GM18868 (cell line): ENCODE measurements at regions not wholly inside any gene's neighbourhood (a gene's known extent, or its start where the extent isn't known, plus 50 kb on each side); places are given as distances from the start of the nearest gene placed in this dataset.

ENCODE experiments used
- ATAC-seq: cut with Tn5 transposase; IDR thresholded peaks from one replicate; pipeline ENCODE4 v1.9.1; 2021; ENCODE audit warnings: mild to moderate bottlenecking, moderate library complexity; ENCODE audit not compliant: unreplicated experiment

GRCh38 chr1:112196731-112197130, 199.3 kb upstream of the CTTNBP2NL start:
- no peak for ATAC-seq

- no peak for ATAC-seq
These were observed 186.5 kb upstream of the CTTNBP2NL start for GRCh38 chr1:112209493-112209892.

DNA sequence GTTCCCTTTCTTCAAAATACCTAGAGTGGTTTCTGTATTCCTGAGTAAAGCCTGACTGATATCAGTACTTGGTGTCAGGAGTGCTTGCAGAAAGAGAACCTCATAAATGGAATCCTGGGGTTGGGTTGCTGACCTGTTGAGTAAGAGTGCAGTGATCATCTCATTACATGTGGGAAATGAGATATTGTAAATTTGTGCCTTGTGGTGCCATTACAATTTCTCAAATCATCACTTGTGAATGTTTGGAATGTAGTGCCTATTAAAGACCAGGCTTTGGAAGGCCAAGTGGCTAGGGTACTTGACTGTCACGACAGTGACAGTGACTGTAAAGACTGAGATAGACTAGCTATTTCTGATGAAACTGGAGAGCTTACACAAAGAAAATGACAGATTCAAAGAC, 176.7 kb upstream of the CTTNBP2NL start:
- no peak for ATAC-seq

- no peak for ATAC-seq
These were observed 165.8 kb upstream of the CTTNBP2NL start for GRCh38 chr1:112230232-112230631.

- no peak for ATAC-seq
These were observed 164.7 kb upstream of the CTTNBP2NL start for GRCh38 chr1:112231331-112231730.

DNA sequence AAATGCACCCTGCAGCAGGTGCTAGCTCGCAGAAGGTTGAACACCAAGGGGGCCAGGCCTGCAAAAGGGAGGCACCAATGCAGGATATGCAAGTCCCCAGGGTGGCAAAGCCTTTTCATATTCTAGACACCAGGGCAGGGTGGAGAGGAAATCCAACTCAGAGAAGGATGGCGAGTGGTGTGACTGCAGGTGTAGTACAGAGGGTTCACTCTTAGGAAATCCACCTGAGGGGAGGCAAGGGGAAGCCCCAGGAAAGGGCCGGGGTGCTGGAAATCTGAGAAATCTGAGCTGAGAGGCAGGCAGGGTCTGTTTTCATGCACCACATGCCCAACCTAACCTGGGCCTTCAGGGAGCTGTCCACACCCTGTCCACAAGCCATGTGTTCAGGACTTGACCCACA, 163.2 kb upstream of the CTTNBP2NL start:
- ATAC-seq: no peak

DNA sequence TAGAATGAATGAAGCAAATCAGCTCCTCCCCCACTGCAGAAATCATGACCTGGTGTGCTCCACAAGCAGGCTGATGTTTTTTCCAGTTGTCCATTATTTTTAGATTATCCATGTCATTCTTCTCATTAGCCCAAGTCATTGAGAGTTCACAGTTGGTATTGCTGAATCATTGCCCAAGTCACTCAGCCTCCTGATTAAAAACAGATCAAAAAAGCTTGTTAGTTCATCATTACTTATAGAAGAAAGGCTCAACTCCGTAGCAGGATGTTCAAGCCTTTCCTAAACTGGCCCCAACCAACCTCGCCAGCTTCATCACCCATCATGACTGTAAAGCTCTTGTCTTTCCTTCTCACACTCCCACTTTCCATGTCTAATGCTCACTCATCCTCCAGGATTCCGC, 161.3 kb upstream of the CTTNBP2NL start:
- ATAC-seq: no peak

DNA sequence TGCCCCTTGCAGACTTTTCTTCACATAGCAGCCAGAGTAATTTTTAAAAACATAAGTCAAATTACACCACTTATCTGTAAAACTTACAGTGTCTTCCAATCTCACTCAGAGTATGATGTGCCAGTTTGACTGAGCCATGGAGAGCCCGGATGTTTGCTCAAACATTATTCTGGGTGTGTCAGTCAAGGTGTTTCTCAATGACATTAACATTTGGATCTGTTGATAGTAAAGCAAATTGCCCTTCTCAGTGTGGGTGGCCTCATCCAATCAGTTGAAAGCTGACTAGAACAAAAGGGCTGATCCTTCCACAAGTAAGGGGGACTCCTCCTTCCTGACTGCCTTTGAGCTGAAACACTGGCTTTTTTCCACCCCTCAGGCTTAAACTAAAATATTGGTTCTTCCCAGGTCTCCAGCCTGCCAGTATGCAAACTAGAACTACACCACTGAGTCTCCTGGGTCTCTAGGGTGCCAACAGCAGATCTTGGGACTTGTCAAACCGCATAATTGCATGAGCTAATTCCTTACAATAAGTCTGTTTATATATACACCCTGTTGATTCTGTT, 157.9 kb upstream of the CTTNBP2NL start:
- no peak for ATAC-seq

DNA sequence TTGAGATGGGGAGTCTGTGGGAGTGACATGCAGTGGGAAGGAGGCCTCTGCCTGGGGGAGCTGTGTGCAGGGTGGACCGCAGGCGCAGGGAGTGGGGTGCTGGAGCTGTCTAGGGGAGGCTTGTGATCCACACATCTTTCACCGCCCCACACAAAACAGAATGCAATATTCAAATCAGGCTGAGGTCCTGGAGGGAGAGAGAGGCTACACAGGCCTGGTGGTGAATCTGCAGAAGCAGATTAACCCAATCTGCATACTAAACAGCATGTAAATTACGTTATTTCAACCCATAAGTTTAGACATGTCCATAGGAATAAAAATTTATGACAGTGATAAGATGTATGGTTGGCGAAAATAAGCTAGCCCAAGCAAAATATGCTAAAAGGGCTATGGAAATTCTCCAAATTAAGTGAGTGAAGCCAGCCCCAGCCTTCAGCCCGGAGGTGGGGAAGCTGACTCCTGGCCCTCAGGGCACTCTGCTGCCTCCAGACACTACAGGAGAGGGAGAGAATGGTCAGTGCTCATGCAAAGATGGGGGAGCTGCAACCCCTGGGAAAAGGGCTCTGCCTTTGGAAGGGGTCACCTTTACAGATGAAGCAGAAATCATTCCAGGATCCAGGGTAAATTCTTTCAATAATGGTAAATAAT, 156.2 kb upstream of the CTTNBP2NL start:
- ATAC-seq: no peak

- no peak for ATAC-seq
These were observed 153.5 kb upstream of the CTTNBP2NL start for GRCh38 chr1:112242470-112242869.

DNA sequence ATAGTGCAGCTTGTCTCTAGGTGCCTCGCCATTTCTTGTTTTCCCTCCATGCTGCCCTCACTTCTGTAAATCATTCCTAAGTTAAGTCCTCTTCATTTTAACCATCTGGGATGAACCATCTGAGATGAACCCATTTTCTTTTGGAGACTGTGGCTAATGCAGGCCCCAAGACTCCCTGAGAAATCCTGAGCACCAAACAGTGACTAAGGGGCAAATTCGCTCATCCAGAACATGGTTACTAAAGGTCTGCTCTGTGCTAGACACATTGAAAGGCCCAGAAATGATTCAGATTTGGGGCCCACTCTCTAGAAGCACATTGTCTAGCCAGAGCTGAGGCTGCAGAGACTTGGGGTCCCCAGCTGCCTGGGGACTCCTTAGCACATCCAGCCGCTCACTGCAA, 151.9 kb upstream of the CTTNBP2NL start:
- ATAC-seq: no peak

DNA sequence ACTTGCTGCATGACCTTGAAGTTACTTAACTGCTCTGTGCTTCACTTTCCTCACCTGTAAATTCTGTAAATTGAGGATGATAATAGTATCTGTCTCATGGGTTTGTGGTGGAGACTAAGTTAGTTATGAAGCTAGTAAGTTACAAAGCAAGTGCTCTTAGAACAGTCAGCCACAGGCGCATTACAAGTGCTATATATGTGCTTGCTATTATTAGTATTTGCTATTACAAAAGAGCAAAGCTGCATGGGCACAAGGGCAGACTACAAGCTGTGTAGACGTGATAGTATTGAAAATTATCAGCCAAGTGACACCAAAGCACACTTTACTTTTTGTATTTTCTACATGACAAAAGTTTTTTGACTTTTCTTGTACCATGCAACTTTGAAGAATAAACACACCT, 150.9 kb upstream of the CTTNBP2NL start:
- no peak for ATAC-seq

DNA sequence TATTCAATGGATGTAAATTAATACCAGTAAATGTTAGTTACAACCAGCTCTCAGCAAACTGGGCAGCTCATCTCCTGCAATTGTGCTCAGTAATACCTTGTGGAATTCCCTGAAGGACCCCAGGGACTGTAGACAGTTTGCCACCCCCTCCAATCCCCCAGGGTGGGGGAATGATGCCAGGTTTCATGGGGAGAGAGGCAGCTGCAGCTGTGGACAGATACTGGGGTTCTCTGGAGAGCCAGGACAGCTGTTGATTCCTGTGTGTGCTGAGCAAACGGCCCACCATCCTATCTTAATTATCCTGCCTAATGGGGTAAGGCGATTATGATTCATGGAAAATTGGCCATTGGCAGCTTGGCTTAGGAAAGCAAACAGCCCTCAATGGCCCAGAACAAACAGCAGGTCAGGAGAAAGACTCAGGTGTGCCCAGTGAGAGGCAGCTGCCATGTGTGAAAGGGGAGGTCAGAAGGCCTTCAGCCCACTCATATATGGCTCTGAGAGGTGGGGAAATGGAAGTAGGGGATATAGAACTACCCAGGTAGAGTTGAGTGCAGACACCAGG, 148.9 kb upstream of the CTTNBP2NL start:
- ATAC-seq: no peak

GRCh38 chr1:112247961-112248360, 148.1 kb upstream of the CTTNBP2NL start:
- ATAC-seq: no peak

GRCh38 chr1:112250892-112251291, 145.1 kb upstream of the CTTNBP2NL start:
- ATAC-seq: no peak

DNA sequence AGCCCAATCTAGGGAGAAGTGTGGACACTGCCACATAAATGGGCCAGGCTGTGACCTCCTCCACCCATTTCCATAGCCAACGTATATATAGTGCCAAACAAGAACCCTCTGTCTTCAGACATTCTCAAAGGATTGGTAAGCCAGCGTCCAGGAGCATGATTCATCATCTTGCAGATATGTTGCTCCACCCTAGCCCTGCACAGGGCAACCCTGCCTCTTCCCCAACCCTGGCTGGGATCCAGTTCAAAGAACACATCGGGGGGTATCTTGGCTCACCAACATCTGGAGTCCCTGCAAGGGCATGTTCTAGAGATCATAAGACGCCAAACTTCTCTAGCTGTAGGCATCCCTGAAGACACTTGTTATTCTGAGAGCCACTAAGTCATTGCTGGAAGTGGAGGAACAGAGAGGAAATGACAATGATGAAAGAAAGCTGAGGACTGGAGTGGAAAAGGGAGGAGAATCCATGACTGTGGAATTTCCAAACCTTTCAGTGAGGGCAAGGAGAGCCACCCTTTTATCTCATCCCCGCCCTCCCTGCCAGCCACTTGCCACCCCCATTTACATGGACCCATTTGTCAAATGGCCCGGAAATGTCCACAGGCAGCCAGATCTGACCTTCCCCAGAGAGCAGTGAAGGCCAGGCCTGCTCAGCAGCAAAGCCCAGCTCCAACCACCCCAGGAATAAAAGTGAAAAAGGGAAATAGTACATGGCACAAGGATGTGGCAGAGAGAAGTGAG, 144.1 kb upstream of the CTTNBP2NL start:
- ATAC-seq: no peak

DNA sequence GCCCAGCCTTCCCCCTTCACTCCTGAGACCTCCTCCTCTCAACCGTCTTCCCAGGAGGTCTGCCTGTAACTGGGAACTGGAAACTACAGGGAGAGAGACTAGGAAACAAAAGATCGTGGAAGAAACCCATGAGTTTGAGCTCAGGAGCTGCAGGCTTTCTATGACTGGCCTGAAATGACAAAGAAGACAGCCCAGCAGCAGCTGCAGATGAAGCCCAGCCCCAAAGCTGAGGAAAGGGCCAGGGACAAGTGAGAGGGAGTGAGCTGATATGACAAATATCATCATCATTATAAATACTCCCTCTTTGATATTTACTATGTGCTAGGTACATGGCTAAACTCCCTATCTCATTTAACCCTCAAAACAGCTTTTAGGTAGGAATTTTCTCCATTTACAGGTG, 142.6 kb upstream of the CTTNBP2NL start:
- no peak for ATAC-seq

DNA sequence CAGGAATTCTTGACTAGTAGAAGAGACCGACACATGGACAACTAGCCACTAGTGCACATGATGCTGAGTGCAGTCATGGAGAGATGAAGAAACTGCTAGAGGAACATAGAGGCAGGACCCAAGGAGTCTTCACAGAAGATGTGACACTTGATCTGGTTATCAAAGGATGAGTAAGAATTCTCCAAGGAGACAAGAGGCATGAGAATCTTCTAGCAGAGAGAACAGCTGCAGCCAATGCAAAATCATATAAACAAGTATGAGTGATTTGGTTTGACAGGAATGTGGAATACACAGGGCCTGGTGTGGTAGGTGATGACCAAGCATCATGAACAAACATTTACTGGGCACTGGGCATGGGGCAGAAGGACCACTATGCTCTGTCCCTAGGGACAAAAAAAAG, 140.9 kb upstream of the CTTNBP2NL start:
- no peak for ATAC-seq

DNA sequence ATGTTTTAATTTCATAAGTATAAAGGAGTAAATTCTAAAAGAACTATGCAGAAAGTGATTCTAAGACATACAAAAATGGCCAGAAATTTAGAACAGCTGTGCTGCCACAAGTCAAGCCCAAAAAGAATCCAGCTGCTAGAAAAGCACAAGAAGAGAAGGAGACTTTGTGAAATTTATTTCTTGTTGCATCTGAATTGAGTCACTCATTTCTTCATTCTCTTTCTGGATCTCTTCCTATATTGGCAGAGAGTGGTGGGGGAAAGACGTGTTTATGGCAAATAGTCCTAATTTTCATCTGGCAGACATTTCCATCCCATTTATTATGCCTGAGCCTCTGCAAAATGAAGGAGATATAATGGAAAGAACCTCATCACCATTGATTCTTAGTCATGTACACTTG, 139.6 kb upstream of the CTTNBP2NL start:
- ATAC-seq: no peak

- ATAC-seq: no peak
These were observed 138.8 kb upstream of the CTTNBP2NL start for GRCh38 chr1:112257043-112257835.

- ATAC-seq: no peak
These were observed 135.3 kb upstream of the CTTNBP2NL start for GRCh38 chr1:112260699-112261098.
